Choroid plexus epithelial cell (primary cell): ENCODE measurements at regions not wholly inside any gene's neighbourhood (a gene's known extent, or its start where the extent isn't known, plus 50 kb on each side); places are given as distances from the start of the nearest gene placed in this dataset.

Source experiments
- DNase-seq: peaks from one replicate; pipeline ENCODE4 v3.0.0-alpha.2; 2010; ENCODE audit warnings: low read depth
- H3K4me3 ChIP-seq: 2 replicates; pipeline ENCODE4 v1.5.1; 2011; ENCODE audit warnings: low read depth, mild to moderate bottlenecking, control low read depth, low read length, moderate library complexity
- TF ChIP-seq, protein P1 (sequence below): conservative IDR thresholded peaks from 2 replicates; pipeline ENCODE4 v1.5.1; 2011; ENCODE audit warnings: low read depth, mild to moderate bottlenecking, control low read depth, inconsistent platforms, low read length, moderate library complexity

- TF ChIP-seq, protein P1, sequence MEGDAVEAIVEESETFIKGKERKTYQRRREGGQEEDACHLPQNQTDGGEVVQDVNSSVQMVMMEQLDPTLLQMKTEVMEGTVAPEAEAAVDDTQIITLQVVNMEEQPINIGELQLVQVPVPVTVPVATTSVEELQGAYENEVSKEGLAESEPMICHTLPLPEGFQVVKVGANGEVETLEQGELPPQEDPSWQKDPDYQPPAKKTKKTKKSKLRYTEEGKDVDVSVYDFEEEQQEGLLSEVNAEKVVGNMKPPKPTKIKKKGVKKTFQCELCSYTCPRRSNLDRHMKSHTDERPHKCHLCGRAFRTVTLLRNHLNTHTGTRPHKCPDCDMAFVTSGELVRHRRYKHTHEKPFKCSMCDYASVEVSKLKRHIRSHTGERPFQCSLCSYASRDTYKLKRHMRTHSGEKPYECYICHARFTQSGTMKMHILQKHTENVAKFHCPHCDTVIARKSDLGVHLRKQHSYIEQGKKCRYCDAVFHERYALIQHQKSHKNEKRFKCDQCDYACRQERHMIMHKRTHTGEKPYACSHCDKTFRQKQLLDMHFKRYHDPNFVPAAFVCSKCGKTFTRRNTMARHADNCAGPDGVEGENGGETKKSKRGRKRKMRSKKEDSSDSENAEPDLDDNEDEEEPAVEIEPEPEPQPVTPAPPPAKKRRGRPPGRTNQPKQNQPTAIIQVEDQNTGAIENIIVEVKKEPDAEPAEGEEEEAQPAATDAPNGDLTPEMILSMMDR: no peak
- no peak overlapping the region for H3K4me3 ChIP-seq
- no peak for DNase-seq
These were observed 439.5 kb downstream of the NEBL start for GRCh38 chr10:20457649-20458048.

DNA sequence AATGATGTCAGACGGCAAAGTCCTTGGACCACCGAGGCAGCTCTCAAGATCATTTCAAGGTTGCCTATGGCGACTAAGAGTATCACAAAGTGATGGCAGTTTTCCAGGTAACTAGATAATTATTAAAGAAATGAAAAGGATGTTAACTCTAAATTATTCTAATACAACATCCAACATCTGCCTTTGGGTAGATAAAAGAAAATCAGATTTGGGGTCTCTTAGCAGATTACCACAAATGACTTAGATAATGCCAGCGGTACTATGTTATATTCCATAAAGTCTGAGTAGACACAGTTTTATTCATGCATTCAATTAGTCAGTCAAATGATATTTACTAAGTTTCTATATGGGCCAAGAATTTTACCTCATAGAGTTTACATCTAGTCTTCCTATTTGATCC lies 441.3 kb downstream of the NEBL start:
- TF ChIP-seq, protein P1: no peak
- no peak for DNase-seq
- H3K4me3 ChIP-seq: no peak overlapping the region

DNA sequence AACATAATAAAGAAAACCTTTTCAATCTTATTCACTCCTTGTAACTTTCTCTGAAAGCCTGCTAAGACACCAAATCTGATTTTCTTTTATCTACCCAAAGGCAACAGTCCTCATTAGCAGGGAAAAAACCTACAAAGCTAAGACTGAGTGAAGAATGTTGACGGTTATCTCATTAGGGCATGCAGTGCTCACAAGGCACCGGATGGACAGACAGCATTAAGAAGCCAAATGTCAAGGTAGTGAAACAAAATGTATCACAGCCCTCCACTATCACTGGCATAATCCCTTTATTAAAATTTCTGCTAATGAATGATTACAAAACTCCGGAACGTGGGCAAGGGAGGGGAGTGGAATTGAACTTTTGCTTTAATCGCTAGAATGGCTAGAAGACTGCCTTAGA lies 442.8 kb downstream of the NEBL start:
- H3K4me3 ChIP-seq: no peak overlapping the region
- DNase-seq: no peak
- TF ChIP-seq, protein P1: no peak

GRCh38 chr10:20446561-20447193 lies 450.4 kb downstream of the NEBL start:
- TF ChIP-seq, protein P1: no peak
- no peak overlapping the region for H3K4me3 ChIP-seq
- DNase-seq: no peak

GRCh38 chr10:20443094-20443493 lies 454.0 kb downstream of the NEBL start:
- H3K4me3 ChIP-seq: no peak overlapping the region
- TF ChIP-seq, protein P1: no peak
- DNase-seq: no peak

DNA sequence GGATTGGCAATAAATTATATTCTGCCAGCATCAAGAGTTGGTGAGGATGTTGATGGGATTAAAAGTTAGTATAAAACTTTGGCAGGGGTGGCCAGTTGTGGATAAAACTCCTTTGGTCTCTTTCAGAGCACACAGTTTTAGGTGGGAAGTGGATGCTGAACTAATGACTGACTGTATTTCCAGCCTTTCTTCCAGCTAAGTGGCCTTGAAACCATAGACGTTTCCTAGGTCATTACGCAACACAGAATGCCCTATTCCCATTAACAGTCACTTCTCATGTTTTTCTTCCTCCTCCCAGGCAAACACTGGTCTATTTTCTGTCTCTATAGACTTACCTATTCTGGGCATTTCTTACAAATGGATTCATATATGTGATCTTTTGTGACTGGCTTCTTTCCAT lies 467.4 kb downstream of the NEBL start:
- TF ChIP-seq, protein P1: no peak
- H3K4me3 ChIP-seq: no peak overlapping the region
- no peak for DNase-seq

GRCh38 chr10:20427821-20428220 lies 469.3 kb downstream of the NEBL start:
- no peak overlapping the region for H3K4me3 ChIP-seq
- TF ChIP-seq, protein P1: no peak
- no peak for DNase-seq
